OCI-LY1 (cell line): ENCODE measurements at regions not wholly inside any gene's neighbourhood (a gene's known extent, or its start where the extent isn't known, plus 50 kb on each side); places are given as distances from the start of the nearest gene placed in this dataset.

ENCODE experiments used
- H2AFZ ChIP-seq: fragments of 200-600 bp; sonication (generic), shearing (Covaris generic); 2 replicates; pipeline ENCODE4 v1.6.0; 2014; ENCODE audit warnings: antibody characterized with exemption, mild to moderate bottlenecking, low read length
- H3F3A ChIP-seq: fragments of 200-600 bp; sonication (generic), shearing (Covaris generic); 2 replicates; pipeline ENCODE4 v1.6.0; 2014; ENCODE audit warnings: mild to moderate bottlenecking, antibody characterized with exemption, low read length, moderate library complexity; ENCODE audit not compliant: insufficient read depth
- H3K27ac ChIP-seq: fragments of 200-600 bp; sonication (generic); 2 replicates; pipeline ENCODE4 v1.5.1; 2014; ENCODE audit warnings: low read length, mixed run types, mild to moderate bottlenecking, low read depth; ENCODE audit not compliant: poor library complexity, severe bottlenecking
- H3K27me3 ChIP-seq: fragments of 200-600 bp; sonication (generic); 2 replicates; pipeline ENCODE4 v1.6.0; 2014; ENCODE audit warnings: antibody characterized with exemption, mild to moderate bottlenecking, low read length, moderate library complexity; ENCODE audit not compliant: insufficient read depth
- H3K36me3 ChIP-seq: fragments of 200-600 bp; sonication (generic); 2 replicates; pipeline ENCODE4 v1.6.1; 2014; ENCODE audit warnings: mild to moderate bottlenecking, antibody characterized with exemption, low read length, moderate library complexity, mixed read lengths; ENCODE audit not compliant: insufficient read depth
- H3K4me1 ChIP-seq: fragments of 200-600 bp; sonication (generic); 2 replicates; pipeline ENCODE4 v1.5.1; 2014; ENCODE audit warnings: mild to moderate bottlenecking, low read length, moderate library complexity; ENCODE audit not compliant: insufficient read depth, severe bottlenecking
- H3K4me2 ChIP-seq: fragments of 200-600 bp; sonication (generic), shearing (Covaris generic); 2 replicates; pipeline ENCODE4 v1.6.1; 2014; ENCODE audit warnings: low read length
- H3K4me3 ChIP-seq: fragments of 200-600 bp; sonication (generic); 2 replicates; pipeline ENCODE4 v1.5.1; 2014; ENCODE audit warnings: low read length, low read depth, mild to moderate bottlenecking, mixed read lengths; ENCODE audit not compliant: poor library complexity, severe bottlenecking
- H3K79me2 ChIP-seq: fragments of 200-600 bp; shearing (Covaris generic); 2 replicates; pipeline ENCODE4 v1.6.1; 2016; ENCODE audit warnings: mixed run types, low read length, mixed read lengths; ENCODE audit not compliant: insufficient read depth
- H3K9ac ChIP-seq: fragments of 200-600 bp; sonication (generic), shearing (Covaris generic); 2 replicates; pipeline ENCODE4 v1.6.1; 2014; ENCODE audit warnings: mild to moderate bottlenecking, low read length, mixed read lengths
- H3K9me2 ChIP-seq: fragments of 200-600 bp; sonication (generic), shearing (Covaris generic); 2 replicates; pipeline ENCODE4 v1.6.1; 2014; ENCODE audit warnings: low read depth, mild to moderate bottlenecking, low read length, mixed read lengths
- H3K9me3 ChIP-seq: fragments of 200-600 bp; shearing (Covaris generic); 2 replicates; pipeline ENCODE4 v1.6.1; 2014; ENCODE audit warnings: low read length, mixed read lengths
- H4K20me1 ChIP-seq: fragments of 200-600 bp; sonication (generic), shearing (Covaris generic); 2 replicates; pipeline ENCODE4 v1.6.0; 2016; ENCODE audit warnings: mild to moderate bottlenecking, low read length; ENCODE audit not compliant: insufficient read depth
- EZH2 ChIP-seq: fragments of 200-600 bp; sonication (generic), shearing (Covaris generic); IDR thresholded peaks from 2 replicates; pipeline ENCODE4 v1.8.0; 2017; ENCODE audit warnings: borderline replicate concordance, mixed run types, mild to moderate bottlenecking, antibody characterized with exemption, low read length, moderate library complexity, mixed read lengths
- TF ChIP-seq, protein P1 (sequence below): fragments of 200-600 bp; sonication (generic), shearing (Covaris generic); IDR thresholded peaks from 2 replicates; pipeline ENCODE4 v1.5.1; 2017; ENCODE audit warnings: mild to moderate bottlenecking, antibody characterized with exemption, low read length, moderate library complexity, mixed read lengths

DNA sequence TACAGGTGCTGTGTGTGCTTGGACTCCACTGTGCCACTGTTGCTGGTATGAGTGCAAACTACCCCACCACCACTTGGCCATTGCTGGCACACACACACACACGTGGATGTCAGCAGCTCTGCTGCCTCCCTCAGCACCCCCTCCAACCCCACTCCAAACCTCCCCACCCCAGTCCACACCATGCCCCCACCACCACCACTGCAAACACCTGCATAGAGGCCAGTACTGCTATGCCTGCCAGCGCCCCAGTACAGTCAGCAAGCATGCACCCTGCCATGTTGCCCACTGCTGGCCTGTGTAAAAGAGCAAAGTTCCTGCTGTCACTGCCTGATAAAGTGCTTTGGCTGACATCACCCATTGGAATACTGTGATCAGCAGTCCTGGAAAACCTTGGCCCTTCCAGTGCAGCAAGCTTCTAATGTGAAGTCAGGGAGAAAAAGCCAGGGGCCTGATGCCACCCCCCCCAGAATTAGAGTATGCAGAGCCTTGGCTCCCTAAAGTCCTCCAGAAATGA, 519.2 kb upstream of the PCDH15 start:
- Histone ChIP-seq H3K4me2 (no peak overlapping the region), H3K27ac (no peak overlapping the region), H3K9me3 (no peaks in the 10 kb centered on the region), H2AFZ (no peak overlapping the region), H3K4me3 (no peak overlapping the region), H3K79me2 (no peaks in the 10 kb centered on the region), H3K27me3 (no peaks in the 10 kb centered on the region), H3K9me2 (no peaks in the 10 kb centered on the region), H3K9ac (no peak overlapping the region), H3K36me3 (no peaks in the 10 kb centered on the region), H3K4me1 (no peaks in the 10 kb centered on the region), H4K20me1 (no peaks in the 10 kb centered on the region), H3F3A (no peaks in the 10 kb centered on the region)
- TF ChIP-seq, protein P1, sequence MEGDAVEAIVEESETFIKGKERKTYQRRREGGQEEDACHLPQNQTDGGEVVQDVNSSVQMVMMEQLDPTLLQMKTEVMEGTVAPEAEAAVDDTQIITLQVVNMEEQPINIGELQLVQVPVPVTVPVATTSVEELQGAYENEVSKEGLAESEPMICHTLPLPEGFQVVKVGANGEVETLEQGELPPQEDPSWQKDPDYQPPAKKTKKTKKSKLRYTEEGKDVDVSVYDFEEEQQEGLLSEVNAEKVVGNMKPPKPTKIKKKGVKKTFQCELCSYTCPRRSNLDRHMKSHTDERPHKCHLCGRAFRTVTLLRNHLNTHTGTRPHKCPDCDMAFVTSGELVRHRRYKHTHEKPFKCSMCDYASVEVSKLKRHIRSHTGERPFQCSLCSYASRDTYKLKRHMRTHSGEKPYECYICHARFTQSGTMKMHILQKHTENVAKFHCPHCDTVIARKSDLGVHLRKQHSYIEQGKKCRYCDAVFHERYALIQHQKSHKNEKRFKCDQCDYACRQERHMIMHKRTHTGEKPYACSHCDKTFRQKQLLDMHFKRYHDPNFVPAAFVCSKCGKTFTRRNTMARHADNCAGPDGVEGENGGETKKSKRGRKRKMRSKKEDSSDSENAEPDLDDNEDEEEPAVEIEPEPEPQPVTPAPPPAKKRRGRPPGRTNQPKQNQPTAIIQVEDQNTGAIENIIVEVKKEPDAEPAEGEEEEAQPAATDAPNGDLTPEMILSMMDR, result no peak
- TF ChIP-seq EZH2, result no peak

DNA sequence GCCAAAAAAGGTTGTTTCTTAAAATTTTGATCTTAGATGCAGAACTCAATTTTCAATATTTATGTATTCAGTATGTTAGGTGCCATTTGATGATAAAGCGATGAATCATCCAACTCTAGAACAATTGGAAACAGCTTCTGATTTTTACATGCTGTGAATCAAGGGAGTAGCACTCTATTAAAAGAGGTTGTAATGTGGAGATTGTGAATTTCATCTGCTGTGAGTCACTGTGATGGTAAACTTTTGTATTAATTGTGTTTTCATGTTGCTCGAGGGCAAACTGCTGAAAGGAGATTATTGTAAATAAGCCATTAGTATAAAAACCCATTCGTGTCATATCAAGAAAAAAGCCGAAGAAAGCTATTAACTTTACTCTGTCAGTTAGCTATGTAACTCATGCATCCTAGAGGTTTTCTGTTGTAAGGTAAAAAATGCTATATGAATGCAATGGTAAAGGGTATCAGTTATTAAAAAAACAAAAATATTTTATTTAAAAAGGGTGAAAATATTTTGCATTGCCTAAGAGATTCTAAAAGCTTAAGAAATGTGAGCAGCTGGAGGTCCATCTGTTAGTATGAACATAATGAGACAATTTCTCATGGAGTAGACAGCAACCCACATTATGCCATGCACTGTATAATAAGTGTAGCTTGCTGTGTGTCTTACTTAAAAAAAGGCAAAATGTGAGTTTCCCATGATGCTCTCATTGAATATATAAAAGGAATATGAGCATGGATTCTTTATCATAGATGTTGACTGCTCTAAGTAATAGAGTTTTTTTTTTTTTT, 511.0 kb upstream of the PCDH15 start:
- no peaks in the 10 kb centered on the region for H3K36me3 ChIP-seq
- no peak overlapping the region for H3K9ac ChIP-seq
- H2AFZ ChIP-seq, result no peak overlapping the region
- H3K4me2 ChIP-seq, result no peak overlapping the region
- H3K4me1 ChIP-seq, result no peaks in the 10 kb centered on the region
- no peaks in the 10 kb centered on the region for H3K27me3 ChIP-seq
- H3K27ac ChIP-seq, result no peak overlapping the region
- no peak overlapping the region for H3K4me3 ChIP-seq
- H3K79me2 ChIP-seq, result no peaks in the 10 kb centered on the region
- no peaks in the 10 kb centered on the region for H4K20me1 ChIP-seq
- H3F3A ChIP-seq, result no peaks in the 10 kb centered on the region
- H3K9me3 ChIP-seq, result no peaks in the 10 kb centered on the region
- TF ChIP-seq, protein P1, result no peak
- no peak for TF ChIP-seq EZH2
- no peaks in the 10 kb centered on the region for H3K9me2 ChIP-seq

DNA sequence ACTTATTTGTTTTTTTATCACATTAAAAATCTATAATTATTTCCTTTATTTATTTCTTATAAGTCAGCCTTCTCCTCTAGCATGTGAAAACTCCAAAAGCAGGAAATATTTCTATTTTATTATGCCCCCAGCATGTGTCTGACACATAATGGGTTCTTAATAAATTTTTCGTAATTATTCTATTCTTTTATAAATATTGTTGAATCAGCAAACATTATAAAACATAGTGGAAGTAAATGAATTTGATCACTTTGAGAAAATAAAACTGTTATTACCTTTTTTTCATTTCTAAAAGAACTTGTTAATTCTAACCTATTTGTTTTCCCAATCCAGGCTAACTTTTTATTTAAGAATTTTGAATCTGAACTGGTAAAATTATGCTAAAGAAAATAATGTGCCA, 509.1 kb upstream of the PCDH15 start:
- H3K4me3 ChIP-seq, result no peak overlapping the region
- no peaks in the 10 kb centered on the region for H3K36me3 ChIP-seq
- no peaks in the 10 kb centered on the region for H3F3A ChIP-seq

More for the DNA sequence above, 509.1 kb upstream of the PCDH15 start:
- Histone ChIP-seq H2AFZ (no peak overlapping the region), H3K4me2 (no peak overlapping the region), H3K27ac (no peak overlapping the region), H3K9me3 (no peaks in the 10 kb centered on the region), H3K9ac (no peak overlapping the region), H3K79me2 (no peaks in the 10 kb centered on the region), H3K27me3 (no peaks in the 10 kb centered on the region), H3K9me2 (no peaks in the 10 kb centered on the region), H3K4me1 (no peaks in the 10 kb centered on the region), H4K20me1 (no peaks in the 10 kb centered on the region)
- TF ChIP-seq, protein P1, result no peak
- no peak for TF ChIP-seq EZH2
